HG02973 (cell line): ENCODE measurements at regions not wholly inside any gene's neighbourhood (a gene's known extent, or its start where the extent isn't known, plus 50 kb on each side); places are given as distances from the start of the nearest gene placed in this dataset.

Source experiments
- ATAC-seq: cut with Tn5 transposase; IDR thresholded peaks from one replicate; pipeline ENCODE4 v1.9.1; 2021; ENCODE audit warnings: moderate library complexity; ENCODE audit not compliant: unreplicated experiment

DNA sequence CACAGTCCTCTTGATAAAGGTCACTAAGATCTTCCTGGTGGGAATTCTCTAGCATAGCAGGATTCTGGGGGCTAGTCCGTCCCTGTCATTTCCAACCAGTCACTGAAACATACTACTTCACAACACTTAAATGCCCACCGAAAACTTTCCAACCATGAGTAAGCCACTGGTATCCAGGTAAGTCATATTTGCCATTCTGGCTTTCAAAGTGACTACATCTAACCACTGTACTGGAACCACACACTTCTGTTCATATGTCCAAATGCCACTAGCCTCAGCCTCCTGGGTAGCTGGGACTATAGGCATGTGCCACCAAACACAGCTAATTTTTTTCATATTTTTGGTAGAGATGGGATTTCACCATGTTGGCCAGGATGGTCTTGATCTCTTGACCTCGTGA, 64.3 kb upstream of the VANGL1 start:
- no peak for ATAC-seq

DNA sequence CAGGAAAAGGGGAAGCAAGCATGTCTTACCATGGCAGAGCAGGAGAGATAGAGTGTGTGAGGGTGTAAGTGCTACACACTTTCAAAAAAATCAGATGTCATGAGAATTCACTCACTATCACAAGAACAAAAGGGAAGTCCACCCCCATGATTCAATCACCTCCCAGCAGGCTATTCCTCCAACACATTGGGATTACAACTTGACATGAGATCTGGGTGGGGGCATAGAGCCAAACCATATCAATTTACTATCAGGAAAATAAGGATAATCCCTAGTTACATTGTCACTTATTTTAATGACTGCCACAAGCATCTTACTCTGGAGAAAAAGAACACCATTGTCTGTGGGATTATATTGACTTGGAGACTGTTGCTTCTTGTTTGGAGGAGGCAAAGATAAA, 66.1 kb upstream of the VANGL1 start:
- no peak for ATAC-seq

DNA sequence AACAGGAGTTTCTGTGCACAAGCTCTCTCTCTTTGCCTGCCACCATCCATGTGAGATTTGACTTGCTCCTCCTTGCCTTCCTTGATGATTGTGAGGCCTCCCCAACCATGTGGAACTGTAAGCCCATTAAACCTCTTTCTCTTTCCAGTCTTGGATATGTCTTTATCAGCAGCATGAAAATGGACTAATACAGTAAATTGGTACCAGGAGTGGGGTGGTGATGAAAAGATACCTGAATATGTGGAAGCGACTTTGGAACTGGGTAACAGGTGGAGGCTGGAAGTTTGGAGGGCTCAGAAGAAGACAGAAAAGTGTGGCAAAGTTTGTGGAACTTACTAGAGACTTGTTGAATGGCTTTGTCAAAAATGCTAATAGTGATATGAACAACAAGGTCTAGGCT, 69.1 kb upstream of the VANGL1 start:
- ATAC-seq: no peak

DNA sequence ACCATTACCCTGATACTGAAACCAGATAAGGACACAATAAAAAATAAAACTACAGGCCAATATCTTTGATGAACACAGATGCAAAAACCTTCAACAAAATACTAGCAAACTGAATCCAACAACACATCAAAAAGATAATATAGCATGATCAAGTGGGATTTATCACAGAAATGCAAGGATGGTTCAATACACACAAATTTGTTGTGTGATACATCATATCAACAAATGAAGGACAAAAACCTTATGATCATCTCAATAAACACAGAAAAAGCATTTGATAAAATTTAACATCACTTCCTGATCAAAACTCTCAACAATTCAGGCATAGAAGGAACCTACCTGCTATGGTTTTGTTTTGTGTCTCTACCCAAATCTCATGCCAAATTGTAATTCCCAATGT, 74.3 kb upstream of the VANGL1 start:
- ATAC-seq: no peak

DNA sequence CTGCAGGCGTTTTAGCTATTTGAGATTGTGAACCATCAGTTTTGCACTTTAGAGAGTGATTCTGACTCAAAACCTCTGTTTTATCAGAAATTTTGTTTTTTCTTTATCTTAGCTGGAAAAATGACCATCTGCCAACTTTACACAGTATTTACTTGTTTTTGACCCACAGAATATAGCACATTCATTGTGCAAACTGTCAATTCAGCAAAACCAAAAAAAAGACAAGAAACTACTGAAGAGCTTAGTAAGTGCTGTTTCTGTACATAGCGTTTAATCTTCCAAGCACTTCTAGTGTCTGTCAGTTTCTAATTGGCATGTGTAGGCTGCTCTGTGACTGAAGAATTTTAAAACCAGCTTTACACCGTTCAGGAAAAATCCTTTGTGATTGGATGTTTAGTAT, 76.0 kb upstream of the VANGL1 start:
- ATAC-seq: no peak

DNA sequence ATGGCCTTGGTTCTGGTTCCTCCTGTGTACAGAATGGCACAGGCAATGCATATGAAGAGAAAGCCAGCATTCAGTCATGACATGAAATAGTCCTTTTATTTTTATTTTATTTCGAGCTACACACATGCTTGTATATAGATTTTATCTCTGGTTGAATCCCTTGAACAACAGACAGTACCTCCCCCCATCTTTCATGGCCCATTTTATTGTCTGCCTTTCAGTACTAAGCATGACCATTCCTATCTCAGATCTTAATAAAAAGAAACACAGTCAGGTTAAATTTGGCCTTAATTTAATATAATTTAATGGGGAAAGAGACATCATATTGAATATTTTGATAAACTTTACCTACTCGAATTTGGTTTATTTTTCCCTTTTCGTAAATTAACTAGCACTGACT, 76.4 kb upstream of the VANGL1 start:
- ATAC-seq: no peak

DNA sequence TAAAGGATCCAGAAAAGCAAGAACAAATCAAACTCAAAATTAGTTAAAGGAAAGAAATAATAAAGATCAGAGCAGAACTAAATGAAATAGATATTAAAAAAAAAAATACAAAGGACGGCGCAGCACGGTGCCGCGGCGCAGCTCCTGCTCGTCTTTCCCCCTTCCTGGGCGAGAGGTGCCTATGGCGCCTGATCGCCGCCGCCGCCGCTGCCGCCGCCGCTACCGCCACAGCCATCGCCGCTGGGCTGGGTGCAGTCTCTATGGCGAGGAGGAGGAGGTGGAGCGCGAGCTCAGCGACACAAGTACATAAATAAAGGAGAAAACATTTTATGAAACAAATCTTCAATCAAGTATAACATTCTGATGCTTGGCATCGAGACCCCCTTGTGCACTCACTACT, 77.6 kb upstream of the VANGL1 start:
- no peak for ATAC-seq

DNA sequence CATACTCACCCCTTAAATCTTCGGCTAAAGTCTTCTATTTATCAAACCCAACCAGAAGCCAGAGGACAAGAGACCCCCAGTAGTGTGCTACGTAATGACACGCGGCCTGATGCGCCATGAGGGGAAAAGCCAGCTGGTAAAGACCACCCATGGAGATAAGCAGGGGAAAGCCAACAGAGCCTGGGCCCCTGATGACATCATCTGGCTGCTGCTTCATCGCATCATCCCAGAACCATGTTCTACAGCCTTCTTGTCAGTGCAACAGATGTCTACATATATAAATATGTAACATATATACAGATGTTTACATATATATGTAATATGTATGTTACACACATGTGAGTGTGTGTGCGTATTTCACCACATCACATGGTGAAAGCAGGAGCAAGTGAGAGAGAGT, 81.7 kb upstream of the VANGL1 start:
- ATAC-seq: no peak

DNA sequence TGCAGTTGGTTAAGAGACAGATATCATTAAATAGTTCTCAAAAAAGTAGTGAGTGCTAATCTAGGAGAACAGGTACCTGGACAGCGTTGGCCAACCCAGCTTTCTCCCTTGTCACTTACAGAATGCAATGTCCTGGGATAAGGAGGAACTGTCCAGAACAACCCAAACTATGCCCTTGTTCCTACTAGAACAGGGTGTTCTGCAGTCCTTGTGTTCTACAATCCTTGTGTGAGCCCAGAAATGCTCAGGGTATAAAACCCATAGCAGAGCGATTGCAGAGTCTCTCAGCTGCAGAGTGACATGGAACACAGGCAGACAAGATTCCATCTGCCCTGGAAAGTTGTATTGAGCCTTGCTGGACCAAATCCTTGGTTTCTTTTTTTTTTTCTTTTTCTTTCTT, 83.5 kb upstream of the VANGL1 start:
- ATAC-seq: no peak

DNA sequence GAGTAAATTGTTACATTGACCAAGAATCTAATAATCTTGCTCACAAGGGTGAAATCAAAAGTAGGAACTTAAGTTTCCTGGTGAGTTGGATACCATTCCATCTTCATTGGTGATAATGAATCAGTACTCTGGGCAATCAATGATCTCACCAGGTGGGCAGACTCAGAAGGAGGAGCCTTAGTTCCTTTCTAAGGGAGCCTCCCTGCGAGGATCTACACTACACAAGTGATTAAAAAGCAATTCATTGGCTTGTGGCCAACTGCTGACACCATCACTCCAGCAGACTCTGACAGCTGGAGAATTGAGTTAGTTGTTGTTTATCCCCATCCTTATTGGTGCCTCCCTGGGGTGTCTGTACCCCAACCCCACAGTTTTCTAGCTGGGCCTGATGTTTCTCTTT, 84.1 kb upstream of the VANGL1 start:
- ATAC-seq: no peak

DNA sequence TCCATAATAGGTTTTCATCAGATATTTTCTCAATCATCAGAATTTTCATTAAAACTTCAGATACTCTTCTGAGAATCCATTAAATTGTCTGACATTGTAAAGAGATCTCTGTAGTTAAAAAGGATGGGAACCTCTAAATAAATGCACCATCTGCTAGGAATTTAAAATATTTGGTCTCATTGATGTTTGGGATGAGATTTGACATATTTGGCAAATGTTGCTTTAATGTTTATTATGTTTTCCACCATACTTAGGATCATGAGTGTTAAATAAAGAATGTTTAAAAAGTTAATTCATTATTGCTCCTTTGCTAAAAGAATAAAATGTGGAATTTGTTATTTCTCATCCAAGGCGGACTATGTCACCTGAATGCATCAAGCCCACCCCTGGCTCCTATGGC, 85.5 kb upstream of the VANGL1 start:
- ATAC-seq: no peak

DNA sequence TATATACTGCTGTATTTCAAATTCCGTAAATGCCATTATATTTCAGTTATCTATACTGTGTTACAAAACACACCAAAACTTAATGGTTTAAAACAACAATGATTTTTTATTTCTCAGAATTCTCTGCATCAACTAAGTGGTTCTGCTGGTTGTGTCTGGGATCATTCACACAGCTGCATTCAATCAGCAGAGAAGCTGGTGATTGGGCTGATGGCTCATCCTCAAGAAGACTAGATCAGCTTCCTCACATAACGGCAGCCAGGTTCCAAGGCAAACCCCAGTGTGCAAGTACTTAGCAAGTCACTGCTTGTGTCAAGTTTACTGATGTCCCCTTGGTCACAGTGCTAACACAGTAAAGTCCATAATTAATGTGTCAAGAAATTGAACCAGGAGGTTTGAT, 86.3 kb upstream of the VANGL1 start:
- no peak for ATAC-seq

DNA sequence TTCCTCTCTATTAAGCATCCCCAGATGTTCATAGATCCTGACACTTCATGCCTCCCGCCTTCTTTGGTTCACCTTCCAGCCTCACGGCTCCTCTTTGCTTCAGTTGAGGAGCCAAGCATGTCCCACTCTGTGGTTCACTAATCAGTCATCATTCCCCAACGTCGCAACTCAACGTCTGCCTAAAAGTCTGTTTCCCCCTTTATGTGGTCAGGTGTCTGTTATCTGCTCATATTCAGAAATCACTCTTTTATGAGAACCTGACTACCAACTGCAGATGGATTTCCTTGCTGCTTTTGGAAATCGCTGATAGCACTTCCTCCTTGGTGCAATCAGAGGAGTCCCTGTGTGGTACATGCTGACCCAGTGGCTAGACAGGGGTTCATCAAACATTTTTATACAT, 94.1 kb upstream of the VANGL1 start:
- no peak for ATAC-seq

DNA sequence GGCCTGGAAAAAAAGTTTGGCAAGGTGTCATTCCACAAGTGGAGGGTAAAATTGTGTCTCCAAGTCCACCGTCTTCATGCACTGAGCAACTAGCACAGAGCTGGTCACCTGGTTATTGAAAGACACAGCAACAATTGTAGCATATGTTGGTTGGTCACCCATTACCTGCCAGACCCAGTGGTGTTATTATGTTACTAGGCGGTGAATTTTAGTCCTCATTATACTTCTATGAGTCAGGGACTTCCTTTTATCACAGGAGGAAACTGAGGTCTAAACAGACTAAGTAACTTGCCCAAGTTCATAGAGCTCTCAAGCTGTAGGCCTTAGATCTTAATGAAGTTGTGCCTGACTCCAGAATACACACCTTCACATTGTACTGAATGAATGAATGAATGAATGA, 94.9 kb upstream of the VANGL1 start:
- ATAC-seq: no peak

DNA sequence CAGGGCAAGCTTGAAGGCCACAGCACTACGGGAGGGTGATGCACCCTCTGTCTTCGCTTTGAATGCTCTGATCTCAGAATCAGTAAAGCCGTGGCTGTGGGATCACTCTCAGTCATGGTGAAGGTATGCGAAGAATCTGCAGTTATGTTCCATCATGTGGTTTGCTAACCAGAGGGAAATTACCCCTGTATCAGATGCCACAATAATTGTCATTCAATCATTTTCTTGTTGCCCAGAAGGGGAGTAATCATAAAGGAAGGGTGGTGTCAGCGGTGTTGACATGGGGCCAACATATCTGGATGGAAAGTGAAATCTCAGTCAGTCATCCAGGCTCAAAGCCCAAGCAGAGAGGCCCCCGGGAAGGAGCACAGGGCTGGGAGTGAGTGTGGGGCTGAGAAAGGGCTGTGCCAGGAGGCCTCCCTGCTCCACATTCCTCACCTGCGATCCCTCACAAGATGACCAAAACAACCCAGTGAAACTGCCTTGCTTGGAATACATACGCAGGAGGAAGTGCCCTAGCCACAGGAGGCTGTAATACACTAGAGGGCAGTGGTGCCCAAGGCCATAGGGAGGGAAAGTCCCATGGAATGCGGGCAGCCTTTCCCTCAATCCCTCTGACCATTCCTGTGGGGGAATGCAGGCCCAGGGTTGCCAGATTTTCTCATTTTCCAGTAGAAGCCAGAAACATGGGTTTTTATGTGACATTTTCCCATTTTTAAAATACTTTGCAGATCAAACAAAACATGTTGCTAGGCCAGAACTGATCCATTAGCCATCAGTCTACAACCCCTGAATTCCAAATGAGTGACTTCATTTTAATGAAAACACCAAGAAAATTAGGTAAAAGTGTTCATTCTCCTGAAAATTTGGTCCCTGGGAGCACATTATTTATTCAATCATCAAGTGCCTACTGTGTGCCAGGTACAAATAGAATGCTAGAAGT, 95.7 kb upstream of the VANGL1 start:
- ATAC-seq: no peak

DNA sequence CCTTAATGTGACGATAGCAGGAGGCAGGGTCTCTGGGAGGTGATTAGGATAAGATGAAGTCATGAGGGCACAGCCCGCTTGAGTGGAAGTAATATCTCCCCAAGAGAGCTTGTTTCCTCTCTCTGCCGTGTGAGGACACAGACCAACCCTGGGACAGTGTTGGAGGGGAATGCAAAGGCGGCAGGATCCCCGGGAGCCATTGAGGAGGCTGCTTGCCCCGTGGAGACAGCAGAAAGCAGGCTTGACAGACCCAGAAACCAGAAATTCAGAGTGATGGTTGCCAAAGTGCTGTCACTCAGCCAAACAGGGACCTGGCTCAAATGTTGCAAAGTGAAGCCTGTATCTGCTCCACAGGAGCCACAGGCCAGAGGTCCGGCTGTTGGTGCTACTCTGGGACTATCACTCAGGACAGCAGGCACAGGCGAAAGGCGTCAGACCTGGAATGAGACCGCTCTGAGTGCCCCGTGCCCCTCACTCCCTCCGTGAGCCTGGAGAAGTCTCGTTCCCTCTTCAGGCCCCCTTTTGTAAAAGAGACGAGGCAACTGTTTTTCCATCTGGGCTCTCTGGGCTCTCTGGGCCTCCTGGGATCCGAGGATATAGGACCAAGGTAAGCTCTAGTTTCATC, 96.6 kb upstream of the VANGL1 start:
- ATAC-seq: no peak

DNA sequence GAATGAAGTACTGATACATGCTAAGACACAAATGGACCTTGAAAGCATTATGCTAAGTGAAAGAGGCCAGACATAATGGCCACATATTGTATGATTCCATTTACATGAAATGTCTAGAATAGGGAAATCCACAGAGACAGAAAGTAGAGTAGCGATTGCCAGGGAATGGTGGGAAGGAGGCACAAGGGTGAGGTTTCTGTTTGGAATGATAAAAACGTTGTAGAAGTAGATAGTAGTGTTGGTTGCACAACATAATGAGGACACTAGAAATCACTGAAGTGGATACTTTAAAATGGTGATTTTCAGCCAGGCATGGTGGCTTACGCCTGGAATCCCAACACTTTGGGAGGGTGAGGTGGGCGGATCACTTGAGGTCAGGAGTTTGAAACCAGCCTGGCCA, 97.6 kb upstream of the VANGL1 start:
- ATAC-seq: no peak

DNA sequence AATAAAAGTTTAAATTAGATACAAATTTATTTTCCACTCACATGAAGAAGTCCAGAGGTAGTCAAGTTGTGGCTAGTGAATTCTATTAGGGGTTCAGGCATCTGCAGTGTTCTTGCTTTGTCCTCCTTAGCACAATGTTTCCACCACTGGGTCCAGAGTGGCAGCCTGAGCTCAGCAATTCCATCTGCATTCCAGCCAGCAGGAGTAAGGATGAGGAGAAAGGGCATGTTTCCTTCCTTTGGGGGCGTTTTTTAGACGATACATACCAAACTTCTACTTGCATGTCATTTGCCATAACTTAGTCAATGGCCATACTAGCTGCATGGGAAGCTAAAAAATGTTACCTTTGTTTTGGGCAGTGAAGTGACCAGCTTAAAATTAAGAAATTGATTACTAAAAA, 98.5 kb upstream of the VANGL1 start:
- ATAC-seq: no peak

DNA sequence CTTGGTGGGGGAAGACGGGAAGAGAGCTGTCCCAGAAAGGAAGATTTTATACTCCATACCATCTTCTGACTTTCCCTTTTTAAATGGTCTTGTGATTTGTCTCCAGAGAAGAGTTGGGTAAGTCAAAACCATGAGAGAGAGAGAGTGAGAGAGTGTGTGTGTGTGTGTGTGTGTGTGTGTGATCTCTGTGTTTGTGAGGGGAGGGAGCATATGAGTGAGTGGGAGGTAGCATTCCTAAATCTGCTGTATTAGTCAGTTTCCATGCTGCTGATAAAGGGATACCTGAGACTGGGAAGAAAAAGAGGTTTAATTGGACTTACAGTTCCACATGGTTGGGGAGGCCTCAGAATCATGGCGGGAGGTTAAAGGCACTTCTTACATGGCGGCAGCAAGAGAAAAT, 102.0 kb upstream of the VANGL1 start:
- ATAC-seq: no peak

DNA sequence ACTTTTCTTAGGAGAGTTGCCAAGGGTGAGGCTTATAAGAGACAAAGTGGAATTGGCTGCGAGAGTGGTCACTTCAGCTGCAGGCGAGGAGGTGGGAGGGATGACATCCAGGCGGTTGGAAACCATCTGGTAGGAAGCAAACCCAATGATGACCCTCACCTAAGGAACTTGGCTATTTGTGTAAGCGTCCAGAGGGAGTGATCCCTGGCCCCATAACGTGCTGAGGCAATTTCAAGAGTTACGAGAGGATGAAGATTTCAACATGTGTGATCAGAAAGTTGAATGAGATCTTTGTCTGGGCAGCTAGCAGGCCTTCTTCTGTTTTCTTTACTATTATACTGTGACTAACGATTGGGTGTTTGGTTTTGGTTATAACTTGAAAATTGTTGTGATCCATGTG, 102.7 kb upstream of the VANGL1 start:
- no peak for ATAC-seq

DNA sequence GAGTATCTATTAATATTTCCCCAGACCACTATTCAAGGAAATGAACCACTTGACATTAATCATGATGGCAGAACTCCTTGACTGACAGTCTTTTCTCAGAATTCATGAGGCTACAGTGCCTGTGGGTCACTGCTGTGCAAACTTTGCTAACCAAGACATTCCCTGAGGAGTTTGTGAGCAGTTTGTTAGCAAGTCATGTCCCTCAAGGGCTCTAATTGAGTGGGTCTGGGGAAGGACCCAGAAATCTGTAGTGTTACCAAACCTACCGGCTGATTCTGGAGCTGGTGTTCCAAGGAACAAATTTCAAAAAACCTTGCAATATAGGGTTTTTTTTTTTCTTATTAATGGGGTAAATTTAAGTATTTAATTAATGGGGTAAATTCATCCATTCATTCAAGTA, 103.2 kb upstream of the VANGL1 start:
- no peak for ATAC-seq

DNA sequence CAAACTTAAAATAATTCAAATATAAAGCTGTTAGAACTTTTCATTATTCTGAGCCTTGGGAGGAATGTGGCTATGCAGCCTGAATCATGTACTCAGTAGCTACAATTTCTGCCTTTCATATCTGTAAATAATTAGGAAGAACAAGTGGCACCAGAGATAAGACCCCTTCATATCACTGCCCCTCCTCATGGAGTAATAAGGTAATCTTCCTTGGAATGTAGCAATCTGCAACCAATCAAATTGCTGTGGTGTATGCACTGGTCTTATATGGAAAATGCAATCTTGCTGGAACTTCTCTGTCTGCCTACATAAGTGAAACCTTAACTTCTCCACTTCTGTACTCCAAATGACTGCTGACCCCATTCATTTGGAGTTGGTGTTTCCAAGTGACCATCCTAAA, 104.4 kb upstream of the VANGL1 start:
- no peak for ATAC-seq
